Activated T-cell treated with anti-CD3 and anti-CD28 coated beads, Interleukin-2, amount 50 U/mL, for 48 hours (primary cell): ENCODE measurements at regions not wholly inside any gene's neighbourhood (a gene's known extent, or its start where the extent isn't known, plus 50 kb on each side); places are given as distances from the start of the nearest gene placed in this dataset.
"Not testable (repeated sequence)": the region's sequence is repeated elsewhere in the genome, so short reads cannot be mapped to it uniquely, and the experiment has no call there.

Experiments used
- DNase-seq, 2 experiments: peaks; one replicate each; pipeline ENCODE4 v3.0.0-alpha.2; 2020

DNA sequence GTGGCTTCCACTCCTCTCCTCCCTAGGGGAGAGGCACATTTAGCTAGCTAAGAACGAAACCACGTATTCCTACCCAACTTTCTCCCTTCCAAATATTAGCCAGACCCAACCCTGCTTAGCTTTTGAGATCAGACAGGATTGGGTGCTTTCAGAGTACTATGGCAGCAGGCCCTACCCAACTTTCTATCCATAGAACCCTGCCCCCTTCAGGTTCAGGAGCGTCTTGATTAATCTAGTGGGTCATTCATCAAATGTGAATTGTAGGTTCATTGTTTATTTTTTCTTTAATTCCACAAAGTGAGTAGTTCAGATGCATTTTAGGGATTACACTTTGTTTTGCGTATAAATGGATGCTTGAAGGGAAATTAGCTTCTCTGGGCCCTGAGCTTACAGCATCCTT lies 188.3 kb downstream of the MIB1 start:
- no peak for DNase-seq

DNA sequence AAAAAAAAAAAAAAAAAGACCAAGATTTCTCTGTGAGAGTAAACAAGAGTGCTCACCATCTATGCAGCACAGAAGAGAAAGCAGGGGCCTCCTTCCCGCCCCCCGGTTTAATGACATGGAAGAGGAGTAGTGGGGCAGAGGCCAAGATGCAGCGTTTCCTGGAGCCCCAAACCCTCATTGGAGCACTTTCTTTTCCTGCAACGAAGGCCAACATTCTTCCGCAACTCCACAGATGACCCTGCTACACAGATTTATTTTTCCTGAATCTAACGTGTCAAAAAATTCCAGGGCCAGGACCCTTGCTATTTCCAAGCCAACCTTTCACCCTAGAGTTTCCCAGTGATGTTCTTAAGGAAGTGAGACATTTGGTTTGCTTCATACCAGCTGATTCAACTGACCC lies 189.6 kb downstream of the MIB1 start:
- no peak for DNase-seq

DNA sequence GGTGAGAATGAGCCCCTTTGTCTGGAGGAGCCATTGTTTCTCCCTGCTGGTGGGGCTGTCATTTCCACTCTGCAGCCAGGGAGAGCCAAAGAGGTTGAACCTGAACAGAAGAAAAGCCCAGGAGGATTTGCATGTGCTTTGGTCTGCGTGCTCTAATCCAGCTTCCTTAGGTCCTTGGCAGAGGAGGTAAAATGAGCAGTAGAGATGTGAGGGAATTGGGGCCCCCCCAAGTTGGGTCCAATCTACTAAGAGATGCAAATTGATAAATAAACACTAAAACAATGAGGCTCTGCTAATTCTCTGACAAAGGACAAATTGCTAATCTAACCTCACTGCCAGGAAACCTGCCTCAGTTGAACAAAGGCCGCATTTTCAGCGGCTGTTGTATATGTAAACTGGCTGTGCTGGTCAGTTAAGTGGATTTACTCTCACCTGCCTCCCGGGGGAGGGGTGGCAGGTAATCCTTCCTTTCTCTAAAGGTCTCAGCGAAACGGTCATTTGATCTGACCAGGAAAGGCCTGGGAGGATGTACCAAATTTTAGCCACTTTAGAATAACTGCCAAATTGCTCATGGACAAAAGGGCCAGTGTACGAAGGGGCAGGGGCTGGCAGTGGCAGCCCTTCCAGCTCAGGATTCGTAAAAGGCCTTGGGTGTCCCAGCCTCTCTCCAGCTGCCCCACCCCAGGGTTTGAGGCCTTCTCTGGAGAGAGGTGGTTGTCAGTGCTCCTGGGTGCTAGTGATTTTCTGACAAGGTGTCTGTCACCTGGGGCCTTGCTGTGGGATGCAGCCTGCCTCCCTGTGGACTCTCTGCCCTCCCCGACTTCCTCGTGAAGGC lies 193.6 kb downstream of the MIB1 start:
- no peak for DNase-seq

DNA sequence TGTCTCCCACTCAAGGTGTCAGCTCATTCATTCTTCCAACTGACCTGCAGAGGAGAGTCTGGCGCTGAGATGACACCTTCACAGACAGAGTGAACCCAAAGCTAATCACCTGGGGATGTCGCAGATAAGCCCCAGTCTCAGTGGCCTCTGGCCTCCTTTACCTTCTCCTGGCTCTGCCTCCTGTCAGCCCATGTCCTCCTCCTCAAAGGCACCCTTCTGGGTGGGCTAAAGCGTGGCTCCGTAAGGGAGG lies 194.1 kb downstream of the MIB1 start:
- DNase-seq = no peak

DNA sequence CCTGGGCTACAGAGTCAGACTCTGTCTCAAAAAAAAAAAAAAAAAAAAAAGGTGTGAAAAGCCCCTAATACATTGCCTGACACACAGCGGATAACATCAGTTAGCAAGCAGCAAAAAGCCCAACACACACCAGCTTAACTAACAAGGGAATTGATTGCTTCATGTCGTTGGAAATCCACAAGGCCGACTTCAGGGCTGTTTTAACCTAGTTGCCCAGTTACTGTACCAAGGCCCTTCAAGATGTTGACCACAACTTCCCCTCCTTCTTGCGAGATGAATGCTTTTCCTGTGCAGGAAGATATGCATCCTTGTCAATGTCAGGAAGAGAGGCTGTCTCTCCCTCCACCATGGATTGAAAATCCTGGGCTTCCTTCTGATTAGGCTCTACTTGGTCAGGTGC lies 202.9 kb downstream of the MIB1 start:
- DNase-seq = no peak

DNA sequence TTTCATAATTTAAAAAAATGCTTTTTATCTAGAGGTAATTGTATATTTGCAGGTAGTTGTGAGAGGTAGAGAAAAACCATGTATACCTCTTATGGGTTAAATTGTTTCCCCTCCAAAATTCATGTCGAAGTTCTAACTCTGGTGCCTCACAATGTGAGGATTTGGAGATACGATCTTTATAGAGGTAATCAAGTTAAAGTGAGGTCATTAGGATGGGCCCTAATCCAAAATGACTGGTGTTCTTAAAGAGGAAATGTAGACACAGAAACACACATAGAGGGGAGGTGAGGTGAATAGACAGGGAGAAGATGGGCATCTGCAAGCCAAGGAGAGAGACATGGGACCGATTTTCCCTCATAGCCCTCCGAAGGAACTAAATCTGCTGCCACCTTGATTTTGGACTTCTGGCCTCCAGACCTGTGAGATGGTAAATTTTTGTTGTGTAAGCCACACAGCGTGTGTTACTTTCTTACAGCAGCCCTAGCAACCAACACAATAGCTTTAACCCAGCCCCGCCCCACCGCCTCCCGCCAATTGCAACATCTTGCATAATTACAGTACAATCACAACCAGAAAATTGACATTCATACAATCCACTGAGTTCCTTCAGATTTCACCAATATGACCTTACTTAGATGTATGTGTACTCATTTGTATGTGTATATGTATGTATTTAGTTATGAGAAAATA lies 208.9 kb downstream of the MIB1 start:
- DNase-seq = no peak

DNA sequence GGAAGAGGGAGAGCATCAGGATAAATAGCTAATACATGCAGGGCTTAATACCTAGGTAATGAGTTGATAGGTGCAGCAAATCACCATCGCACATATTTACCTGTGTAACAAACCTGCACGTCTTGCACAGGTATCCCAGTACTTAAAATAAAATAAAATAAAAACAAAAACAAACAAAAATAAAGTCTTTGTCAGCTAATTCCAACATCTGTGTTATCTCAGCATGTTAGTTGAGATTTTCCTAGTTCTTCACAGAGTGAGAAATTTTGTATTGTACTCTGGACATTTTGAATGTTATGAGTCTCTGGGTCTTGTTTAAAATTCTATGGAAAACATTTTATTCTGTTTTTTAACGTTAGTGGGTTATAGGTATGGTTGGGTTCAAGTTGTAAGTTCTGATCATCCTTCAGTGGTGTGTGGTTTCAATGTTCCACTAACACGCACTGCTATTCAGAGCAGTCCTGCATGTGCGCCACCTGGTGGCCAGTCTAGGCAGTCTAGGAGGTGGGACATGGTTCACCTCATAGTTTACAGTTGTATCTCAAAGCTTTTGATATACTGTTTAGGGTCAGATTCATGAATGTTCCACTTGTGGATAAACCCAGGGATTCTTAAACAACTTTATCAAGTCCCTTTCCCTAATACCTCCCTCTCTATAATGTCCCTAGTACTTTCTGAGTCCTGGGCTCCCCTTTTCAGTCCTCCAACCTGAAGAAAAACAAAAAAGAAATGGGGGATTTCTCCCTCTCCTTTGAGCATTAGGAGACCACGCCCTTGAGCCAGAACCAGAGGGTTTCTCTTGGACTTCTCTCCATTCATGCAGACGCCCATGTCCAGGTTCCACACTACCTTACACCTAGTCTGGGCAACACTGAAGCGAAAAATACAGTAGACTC lies 213.4 kb upstream of the GATA6 start:
- DNase-seq = peak; percentile 81 to 84

DNA sequence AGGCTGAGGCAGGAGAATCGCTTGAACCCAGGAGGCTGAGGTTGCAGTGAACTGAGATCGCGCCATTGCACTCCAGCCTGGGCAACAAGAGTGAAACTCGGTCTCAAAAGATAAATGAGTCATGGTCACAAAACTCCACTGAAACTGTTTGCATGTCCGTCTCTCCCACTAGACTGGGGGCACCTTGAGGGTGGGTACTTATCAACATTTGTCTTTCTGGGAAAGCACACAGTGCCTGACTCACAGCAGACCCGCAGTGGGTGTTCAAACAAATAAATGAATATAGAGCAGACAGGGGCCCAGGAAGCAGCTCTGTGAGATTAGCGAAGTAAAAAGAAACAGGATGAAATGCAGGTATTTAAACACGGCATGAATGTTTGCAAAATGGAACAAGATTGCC lies 211.1 kb upstream of the GATA6 start:
- no peak for DNase-seq

DNA sequence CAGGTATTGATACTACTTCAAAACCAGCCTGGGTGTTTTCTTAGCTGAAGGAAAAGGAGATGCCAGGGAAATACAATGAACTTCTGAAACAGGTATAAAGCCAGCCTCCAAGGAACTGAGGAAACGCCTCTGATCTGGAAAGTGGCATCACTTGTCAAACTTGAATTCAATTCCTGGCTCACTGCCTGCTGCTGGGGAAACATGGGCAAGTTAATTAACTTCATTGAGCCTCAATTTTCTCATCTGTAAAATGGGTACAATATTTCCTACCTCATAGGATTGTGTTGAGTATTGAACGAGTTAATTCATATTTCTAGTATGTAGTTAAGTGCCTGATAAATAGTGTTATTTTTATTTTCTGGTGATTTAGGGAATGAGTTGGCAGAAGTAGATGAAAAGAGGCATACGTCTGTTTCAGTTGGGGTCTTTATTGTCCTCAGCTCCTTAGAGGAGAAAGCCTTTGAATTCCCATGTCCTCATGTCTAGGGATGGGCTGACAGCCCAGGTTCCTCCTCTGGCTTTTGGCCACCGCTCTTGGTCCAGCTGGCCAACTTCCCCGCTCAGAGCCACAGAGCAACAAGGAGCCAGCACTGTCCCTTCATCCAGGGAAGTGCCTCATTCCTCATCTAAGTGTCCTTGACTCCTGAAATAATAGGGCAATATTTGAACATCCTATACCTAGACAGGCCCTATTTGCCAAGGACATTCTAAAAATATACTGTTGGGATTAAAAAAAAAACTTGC lies 210.5 kb upstream of the GATA6 start:
- DNase-seq = no peak

DNA sequence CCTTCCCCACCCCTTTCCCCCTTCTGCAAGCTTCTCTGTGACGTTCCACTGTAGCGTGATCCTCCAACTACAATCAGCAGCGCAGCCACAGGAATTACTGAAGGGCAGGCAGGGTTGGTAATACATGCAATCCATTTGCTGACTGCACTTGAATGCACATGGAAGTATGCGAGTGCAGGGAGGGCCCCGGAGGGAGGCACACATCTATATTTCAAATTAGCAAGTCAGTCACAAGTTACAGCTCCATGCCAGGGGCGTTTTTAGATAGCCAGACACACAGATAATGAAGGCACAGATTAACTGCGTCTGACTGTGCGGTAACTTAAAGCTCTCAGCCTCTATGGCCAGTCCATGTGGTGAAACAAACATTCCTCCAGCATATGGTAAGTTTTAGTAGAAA lies 209.2 kb upstream of the GATA6 start:
- no peak for DNase-seq

DNA sequence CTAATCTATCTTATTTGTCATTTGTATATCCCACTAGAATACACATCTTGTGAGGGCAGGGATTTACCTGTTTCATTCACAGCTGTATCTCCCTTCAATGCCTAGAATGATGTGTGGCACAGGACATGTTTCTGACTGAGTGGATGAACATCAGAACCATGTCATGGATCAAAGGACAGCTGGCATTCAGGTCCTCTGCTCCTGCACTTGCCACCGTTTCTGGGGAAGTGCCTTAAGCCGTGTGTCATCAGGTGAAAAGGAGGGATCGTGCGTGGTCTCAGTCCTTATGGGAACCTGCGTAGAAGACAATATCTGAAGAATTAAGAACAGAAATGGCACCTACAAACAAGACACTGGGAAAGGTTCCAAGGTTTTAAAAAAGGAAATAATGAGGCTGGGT lies 206.1 kb upstream of the GATA6 start:
- DNase-seq = no peak

DNA sequence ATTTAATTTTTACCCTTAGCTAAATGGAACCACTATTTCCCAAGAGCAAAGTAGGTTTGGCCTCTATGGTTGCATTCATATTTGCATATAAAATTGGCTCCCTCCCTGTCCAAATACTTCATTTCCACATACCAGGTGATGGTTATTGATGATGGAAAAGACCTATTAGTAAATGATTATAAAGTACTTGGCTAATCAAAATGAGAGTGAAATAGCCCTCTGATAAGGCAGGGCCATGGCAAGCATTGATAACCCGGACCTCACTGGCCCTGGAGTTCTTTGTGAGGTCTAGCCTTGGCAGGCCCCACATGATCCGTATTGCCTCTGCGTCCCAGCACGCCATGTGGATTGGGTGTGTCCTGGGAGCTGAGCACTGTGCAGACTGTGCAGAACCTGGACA lies 201.1 kb upstream of the GATA6 start:
- no peak for DNase-seq

DNA sequence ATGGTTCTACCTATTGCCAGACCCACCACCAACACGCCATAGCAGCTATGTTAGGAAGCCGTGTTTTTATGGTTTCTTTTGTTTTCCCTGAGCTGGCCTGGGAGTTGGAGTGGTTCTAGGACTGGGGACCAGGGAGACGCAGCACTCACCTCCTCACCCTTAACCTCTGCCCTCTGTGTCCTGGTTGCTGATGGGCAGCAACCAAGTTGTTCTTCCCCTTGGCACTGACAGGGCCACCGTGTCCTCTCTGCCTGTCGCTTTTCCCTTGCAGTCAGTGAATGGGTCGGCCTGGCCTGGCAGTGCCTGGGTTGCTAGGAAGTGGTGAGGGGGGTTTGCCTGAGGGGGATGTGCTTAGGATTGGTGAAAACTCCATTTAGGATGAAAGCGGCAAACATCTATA lies 197.1 kb upstream of the GATA6 start:
- no peak for DNase-seq

DNA sequence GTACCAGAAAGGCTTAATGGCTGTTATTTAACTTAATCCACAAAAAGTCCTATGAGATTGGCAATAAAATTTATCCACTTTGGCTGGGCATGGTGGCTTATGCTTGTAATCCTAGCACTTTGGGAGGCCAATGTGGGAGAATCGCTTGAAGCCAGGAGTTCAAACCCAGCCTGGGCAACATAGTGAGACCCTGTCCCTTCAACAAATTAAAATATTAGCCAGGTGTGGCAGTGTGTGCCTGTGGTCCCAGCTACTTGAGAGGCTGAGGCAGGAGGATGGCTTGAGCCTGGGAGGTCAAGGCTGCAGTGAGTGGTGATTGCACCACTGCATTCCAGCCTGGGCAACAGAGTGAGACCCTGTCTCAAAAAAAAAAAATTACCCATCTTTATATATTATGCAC lies 193.4 kb upstream of the GATA6 start:
- DNase-seq = not testable (repeated sequence)

DNA sequence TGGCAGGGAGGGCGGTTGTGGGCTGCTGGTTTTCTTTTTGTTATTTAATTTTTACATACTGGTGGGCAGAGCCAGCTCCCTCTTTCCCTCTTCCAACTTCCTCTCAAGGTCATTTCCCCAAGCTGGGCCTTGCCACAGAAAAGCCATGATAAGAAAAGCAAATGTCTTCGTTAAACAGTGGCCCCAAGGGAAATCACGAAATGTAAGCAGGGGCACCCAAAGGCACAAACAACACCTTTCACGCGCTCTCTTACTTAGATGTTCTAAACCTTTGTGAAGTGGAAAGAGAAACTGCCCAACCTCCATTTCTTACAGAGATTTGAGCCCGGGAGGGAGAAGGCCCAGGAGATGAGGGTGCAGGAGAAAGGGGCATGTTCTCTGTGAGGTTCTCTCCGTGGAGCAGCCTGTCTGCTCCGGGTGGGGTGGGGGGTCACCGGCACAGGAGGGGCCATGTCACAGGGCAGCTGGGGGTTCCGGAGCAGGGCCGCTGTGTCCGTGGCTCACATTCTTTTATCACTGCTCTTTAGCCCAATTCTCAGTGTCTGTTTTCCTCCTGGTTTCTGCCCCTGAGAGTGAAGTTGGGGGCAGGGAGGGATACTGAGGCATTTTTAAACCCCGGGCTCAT lies 190.7 kb upstream of the GATA6 start:
- DNase-seq = no peak

DNA sequence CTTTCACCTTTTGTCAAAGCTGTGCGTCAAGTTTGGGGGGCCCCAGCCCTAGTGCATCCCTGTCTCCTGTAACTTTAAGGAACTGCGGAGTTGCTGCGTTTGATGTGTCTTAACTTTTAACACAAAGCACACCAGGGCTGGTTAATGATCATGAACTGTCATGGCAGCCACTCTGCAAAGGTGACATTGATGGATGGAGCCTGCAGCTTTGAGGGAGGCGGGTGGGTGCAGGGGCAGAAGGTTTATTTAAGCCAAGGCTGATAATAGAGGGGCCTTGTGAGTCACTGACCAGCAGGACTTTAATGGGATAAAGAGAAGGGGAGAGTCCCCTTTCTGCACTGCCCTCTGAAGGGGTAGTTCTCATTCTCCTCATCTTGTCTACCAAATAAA lies 190.2 kb upstream of the GATA6 start:
- no peak for DNase-seq

DNA sequence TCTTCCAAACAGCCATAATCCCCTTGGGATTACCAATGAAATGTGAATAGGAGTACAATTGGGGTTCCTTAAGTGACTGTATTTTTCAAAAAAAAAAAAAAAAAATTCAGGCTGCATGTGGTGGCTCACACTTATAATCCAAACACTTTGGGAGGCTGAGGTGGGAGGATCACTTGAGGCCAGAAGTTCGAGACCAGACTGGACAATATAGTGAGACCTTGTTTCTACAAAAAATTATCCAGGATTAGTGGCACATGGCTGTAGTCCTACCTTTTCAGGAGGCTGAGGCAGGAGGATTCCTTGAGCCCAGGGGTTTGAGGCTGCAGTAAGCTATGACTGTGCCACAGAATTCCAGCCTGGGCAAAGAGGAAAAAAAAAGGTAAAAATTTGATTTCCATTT lies 189.6 kb upstream of the GATA6 start:
- no peak for DNase-seq

DNA sequence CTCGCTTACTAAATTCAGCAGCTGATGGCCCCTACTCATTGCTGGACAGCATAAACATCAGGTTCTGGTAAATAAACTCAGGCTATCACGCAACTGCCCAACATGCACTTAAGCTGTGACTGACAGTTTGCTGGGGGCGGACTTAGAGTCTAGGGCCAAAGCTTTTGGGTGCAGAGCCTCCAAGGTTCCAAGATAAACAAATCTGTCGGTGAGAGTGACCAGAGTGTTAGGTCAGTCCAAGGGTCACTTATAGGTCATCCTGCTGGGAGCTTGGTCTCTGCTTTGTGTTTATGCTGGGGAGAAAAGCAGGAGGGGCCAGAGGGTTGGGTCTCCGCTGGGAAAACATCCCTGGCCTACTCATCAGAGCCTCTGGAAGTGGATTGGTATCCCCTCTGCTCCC lies 188.6 kb upstream of the GATA6 start:
- DNase-seq = no peak

DNA sequence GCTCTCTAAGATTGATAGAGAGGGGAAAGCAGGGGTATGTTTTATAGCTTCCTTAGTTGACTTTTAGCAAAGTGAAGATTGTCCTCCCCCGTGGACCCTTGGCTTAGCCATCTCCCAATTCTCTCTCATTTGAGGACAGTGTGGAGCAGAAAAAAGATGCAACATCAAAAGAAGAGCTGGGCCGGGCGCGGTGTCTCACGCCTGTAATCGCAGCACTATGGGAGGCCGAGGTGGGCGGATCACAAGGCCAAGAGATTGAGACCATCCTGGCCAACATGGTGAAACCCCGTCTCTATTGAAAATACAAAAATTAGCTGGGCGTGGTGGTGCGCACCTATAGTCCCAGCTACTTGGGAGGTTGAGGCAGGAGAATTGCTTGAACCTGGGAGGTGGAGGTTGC lies 187.9 kb upstream of the GATA6 start:
- not testable (repeated sequence) for DNase-seq

DNA sequence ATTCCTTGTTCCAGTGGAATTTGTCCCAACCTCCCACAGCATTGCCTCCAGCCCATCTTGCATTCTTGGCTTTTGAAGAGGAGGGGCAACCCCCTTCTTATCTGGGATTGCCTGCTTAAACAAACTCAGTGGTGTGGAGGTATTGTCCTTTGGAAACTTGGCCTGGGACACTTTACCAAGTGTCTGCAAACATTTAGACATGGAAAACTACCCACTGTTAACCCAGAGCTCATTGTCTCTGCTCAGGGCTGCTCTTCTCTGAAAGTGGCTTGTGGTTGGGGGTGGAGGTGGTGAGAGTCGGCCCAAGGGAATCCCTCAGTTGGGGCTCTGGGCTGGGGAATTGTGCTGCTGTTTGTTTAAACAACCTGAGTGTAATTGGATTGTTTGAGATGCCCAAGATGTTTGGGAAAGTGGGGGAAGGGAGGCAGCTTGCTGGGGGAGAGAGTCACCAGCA lies 178.3 kb upstream of the GATA6 start:
- DNase-seq = no peak

DNA sequence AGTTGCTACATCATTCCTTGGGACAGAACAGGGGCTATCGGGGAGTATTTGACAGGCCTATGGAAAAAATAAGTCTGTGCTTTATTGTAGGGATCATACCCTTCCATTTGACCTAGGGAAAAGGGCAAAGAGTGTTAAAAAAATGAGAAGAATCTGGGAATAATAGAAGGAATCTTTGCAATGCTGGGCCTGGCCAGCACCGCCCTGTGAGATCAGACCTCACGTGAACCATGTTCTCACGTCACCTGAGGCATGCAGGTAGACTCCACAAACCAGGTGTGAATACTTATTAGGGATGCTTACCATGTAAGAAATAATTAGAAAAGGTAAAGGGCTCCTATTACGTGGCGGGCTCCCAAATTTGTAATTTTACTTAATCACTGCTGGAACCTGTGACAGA lies 177.5 kb upstream of the GATA6 start:
- DNase-seq = no peak

DNA sequence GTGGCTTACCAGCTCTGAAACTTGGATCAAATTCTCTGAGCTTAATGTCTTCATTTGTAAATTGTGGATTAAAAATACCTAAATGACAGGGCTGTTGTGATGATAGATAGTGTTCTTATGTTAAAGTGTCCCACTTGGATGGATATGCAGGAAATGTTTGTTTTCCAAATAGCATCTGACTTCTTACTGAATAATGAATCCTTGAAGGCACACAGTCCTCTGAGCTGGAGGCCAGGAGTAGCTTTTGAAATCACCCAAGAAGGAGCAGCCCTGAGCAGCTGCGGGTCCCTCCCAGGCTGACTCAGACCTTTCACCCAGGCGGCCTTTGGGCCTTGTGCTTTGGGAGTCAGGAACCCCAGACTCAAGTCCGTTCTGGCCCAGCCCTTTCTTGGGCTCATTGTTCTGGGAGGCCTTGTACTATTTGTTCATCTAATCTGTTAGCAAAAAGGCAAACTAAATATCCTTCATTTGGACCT lies 173.0 kb upstream of the GATA6 start:
- DNase-seq = no peak
